ENCODE measurements at regions not wholly inside any gene's neighbourhood (a gene's known extent, or its start where the extent isn't known, plus 50 kb on each side); places are given as distances from the start of the nearest gene placed in this dataset.
A peak's percentile ranks its signal among the peaks of the same experiment; 100 is the strongest.

DNA sequence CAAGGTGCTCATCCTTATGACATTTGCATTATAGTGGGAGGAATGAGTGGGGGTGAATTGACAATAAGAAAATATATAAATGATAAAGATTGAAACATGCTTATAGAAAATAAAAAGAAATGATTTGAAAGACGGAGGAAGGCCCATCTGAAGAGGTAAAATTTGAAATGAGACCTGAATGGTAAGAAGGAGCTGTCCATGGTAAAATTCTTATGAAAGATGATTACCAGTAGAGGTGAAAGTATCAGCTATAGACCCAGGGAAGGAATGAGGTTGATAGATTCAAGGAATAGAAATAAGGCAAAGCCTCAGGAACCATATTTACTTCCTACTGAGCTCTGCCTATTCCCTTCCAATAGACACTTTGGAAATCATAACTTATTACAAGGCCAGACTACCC is 149.7 kb downstream of the HTR1B start:
- dilution Hi-C loops (cut with MboI; ENCODE audit: extremely low pct_ligation_motif_present, low sequenced_read_pairs), result no loop called here
- no peak overlapping the region for H3K4me3 ChIP-seq (ENCODE audit: control insufficient read depth in 2 of 3, extremely low read depth in 1 of 3, insufficient read depth in 2 of 3, low read depth in 1 of 3, low read length in 3 of 3)
- no peaks in the 10 kb centered on the region for H3K4me1 ChIP-seq (ENCODE audit: control insufficient read depth, extremely low read depth, insufficient read depth, low read length)
- no peak overlapping the region for H3K4me2 ChIP-seq (ENCODE audit: control insufficient read depth, extremely low read depth, insufficient read depth, low read depth, low read length)
- no peak overlapping the region for H3K9ac ChIP-seq (ENCODE audit: control insufficient read depth, extremely low read depth, insufficient read depth, low read length)
- no peaks in the 10 kb centered on the region for H3K9me3 ChIP-seq (ENCODE audit: control insufficient read depth, low read depth, low read length)
- H2AFZ ChIP-seq (ENCODE audit: control insufficient read depth, low read length), result no peak overlapping the region
- no peaks in the 10 kb centered on the region for H3K9me1 ChIP-seq (ENCODE audit: control insufficient read depth, extremely low read depth, insufficient read depth, low read length)
- no peak for TF ChIP-seq EZH2 (IDR thresholded peaks at IDR 0.05; ENCODE audit: low read length)
- TF ChIP-seq, protein P1, sequence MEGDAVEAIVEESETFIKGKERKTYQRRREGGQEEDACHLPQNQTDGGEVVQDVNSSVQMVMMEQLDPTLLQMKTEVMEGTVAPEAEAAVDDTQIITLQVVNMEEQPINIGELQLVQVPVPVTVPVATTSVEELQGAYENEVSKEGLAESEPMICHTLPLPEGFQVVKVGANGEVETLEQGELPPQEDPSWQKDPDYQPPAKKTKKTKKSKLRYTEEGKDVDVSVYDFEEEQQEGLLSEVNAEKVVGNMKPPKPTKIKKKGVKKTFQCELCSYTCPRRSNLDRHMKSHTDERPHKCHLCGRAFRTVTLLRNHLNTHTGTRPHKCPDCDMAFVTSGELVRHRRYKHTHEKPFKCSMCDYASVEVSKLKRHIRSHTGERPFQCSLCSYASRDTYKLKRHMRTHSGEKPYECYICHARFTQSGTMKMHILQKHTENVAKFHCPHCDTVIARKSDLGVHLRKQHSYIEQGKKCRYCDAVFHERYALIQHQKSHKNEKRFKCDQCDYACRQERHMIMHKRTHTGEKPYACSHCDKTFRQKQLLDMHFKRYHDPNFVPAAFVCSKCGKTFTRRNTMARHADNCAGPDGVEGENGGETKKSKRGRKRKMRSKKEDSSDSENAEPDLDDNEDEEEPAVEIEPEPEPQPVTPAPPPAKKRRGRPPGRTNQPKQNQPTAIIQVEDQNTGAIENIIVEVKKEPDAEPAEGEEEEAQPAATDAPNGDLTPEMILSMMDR (optimal IDR thresholded peaks at IDR 0.05 in 1 of 3, IDR thresholded peaks at IDR 0.05 in 1 of 3, conservative IDR thresholded peaks at IDR 0.05 in 1 of 3; ENCODE audit: extremely low read depth in 1 of 3, insufficient read depth in 2 of 3, low read length in 3 of 3), result no peak
- no peak overlapping the region for H3K27ac ChIP-seq (ENCODE audit: control insufficient read depth, insufficient read depth, low read length)
- H3K79me2 ChIP-seq (ENCODE audit: control insufficient read depth, insufficient read depth, low read length), result no peaks in the 10 kb centered on the region
- DNase-seq (ENCODE audit: low read depth, low spot score) (no peak), FAIRE-seq (peak; percentile 23)
- H4K20me1 ChIP-seq (ENCODE audit: control insufficient read depth, extremely low read depth, insufficient read depth, low read length), result no peaks in the 10 kb centered on the region
- no peaks in the 10 kb centered on the region for H3K36me3 ChIP-seq (ENCODE audit: control insufficient read depth in 2 of 2, extremely low read depth in 1 of 2, insufficient read depth in 2 of 2, low read length in 2 of 2)
- H3K27me3 ChIP-seq (ENCODE audit: control insufficient read depth, extremely low read depth, insufficient read depth, low read length), result no peaks in the 10 kb centered on the region

DNA sequence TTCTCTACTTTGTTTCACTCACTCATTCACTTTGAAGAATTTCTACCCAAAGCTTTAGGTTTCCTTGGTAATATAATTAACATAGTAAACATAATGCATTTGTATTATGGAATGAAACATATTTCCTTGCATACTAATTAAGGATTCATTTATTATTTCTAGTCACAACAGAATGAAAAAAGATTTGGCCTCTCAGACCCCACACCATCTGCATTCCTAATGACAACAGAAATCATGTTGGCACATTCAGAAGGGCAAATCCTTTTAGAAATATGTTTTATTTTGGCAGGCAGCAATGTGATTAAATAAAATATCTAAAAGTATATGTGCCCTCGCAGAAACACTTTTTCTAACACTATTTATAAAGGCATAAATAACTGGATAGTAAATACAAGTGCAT is 163.4 kb downstream of the HTR1B start:
- H3K27me3 ChIP-seq (ENCODE audit: control insufficient read depth, extremely low read depth, insufficient read depth, low read length), result no peaks in the 10 kb centered on the region
- FAIRE-seq, result no peak
- no peak overlapping the region for H3K4me3 ChIP-seq (ENCODE audit: control insufficient read depth in 2 of 3, extremely low read depth in 1 of 3, insufficient read depth in 2 of 3, low read depth in 1 of 3, low read length in 3 of 3)
- no peaks in the 10 kb centered on the region for H3K9me3 ChIP-seq (ENCODE audit: control insufficient read depth, low read depth, low read length)
- no peaks in the 10 kb centered on the region for H4K20me1 ChIP-seq (ENCODE audit: control insufficient read depth, extremely low read depth, insufficient read depth, low read length)
- no peaks in the 10 kb centered on the region for H3K36me3 ChIP-seq (ENCODE audit: control insufficient read depth in 2 of 2, extremely low read depth in 1 of 2, insufficient read depth in 2 of 2, low read length in 2 of 2)
- H3K4me2 ChIP-seq (ENCODE audit: control insufficient read depth, extremely low read depth, insufficient read depth, low read depth, low read length), result no peak overlapping the region
- DNase-seq (ENCODE audit: low read depth, low spot score), result no peak
- dilution Hi-C loops (cut with MboI; ENCODE audit: extremely low pct_ligation_motif_present, low sequenced_read_pairs), result no loop called here
- no peaks in the 10 kb centered on the region for H3K79me2 ChIP-seq (ENCODE audit: control insufficient read depth, insufficient read depth, low read length)
- H3K4me1 ChIP-seq (ENCODE audit: control insufficient read depth, extremely low read depth, insufficient read depth, low read length), result peaks cover 4% of the 10 kb centered on the region
- TF ChIP-seq, protein P1 (optimal IDR thresholded peaks at IDR 0.05 in 1 of 3, IDR thresholded peaks at IDR 0.05 in 1 of 3, conservative IDR thresholded peaks at IDR 0.05 in 1 of 3; ENCODE audit: extremely low read depth in 1 of 3, insufficient read depth in 2 of 3, low read length in 3 of 3), result no peak
- TF ChIP-seq EZH2 (IDR thresholded peaks at IDR 0.05; ENCODE audit: low read length), result no peak
- H3K9me1 ChIP-seq (ENCODE audit: control insufficient read depth, extremely low read depth, insufficient read depth, low read length), result no peaks in the 10 kb centered on the region
- no peak overlapping the region for H2AFZ ChIP-seq (ENCODE audit: control insufficient read depth, low read length)
- no peak overlapping the region for H3K27ac ChIP-seq (ENCODE audit: control insufficient read depth, insufficient read depth, low read length)
- no peak overlapping the region for H3K9ac ChIP-seq (ENCODE audit: control insufficient read depth, extremely low read depth, insufficient read depth, low read length)

All from keratinocyte (primary cell).